ENCODE measurements at regions not wholly inside any gene's neighbourhood (a gene's known extent, or its start where the extent isn't known, plus 50 kb on each side); places are given as distances from the start of the nearest gene placed in this dataset.

DNA sequence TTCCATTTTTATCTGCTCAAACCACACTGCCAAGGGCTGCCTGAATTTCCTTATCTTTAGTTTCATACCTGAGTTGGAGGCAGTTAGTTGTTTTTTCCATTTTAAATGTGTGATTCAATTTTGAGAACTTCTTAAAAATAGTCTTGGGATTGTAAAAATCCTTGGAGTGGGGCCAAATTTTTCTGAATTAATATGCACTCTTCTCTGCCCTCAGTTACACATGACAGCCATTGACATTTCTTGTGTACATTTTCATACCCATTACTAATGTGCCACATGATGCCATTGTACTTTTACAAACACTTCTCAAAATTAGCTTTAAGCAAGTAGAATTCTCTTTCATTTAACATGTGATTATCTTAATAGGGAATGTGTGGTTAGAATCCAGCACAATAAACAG is 141.7 kb downstream of the C3orf38 start:
- POLR2A ChIA-PET = no interaction called here
- Histone ChIP-seq H3K4me1 (no peaks in the 10 kb centered on the region), H3K27ac (no peak overlapping the region), H3K9me3 (no peaks in the 10 kb centered on the region), H3K4me2 (no peak overlapping the region), H3K4me3 (no peak overlapping the region)
- CTCF ChIA-PET = no interaction called here
- TF ChIP-seq MYC (IDR thresholded peaks at IDR 0.05; ENCODE audit: borderline replicate concordance, low read length) (no peak), RNF2 (IDR thresholded peaks at IDR 0.05; ENCODE audit: borderline replicate concordance, low read depth) (no peak), NPAS2 (CRISPR knock-in tag; IDR thresholded peaks at IDR 0.05; ENCODE audit: borderline replicate concordance) (no peak), CHD4 (IDR thresholded peaks at IDR 0.05; ENCODE audit: borderline replicate concordance) (no peak), POLR2A (IDR thresholded peaks at IDR 0.05; ENCODE audit: low read length) (no peak), HEYL (CRISPR knock-in tag; IDR thresholded peaks at IDR 0.05) (no peak), RFX5 (IDR thresholded peaks at IDR 0.05) (no peak), TFCP2L1 (CRISPR knock-in tag; IDR thresholded peaks at IDR 0.05) (no peak), CBX8 (IDR thresholded peaks at IDR 0.05) (no peak), NFE2L2 (conservative IDR thresholded peaks at IDR 0.05; ENCODE audit: low read length) (no peak), PHF8 (IDR thresholded peaks at IDR 0.05; ENCODE audit: borderline replicate concordance, low read depth) (no peak), POLR2AphosphoS2 (conservative IDR thresholded peaks at IDR 0.05; ENCODE audit: low read length) (no peak), FOSB (CRISPR knock-in tag; IDR thresholded peaks at IDR 0.05) (no peak), RCOR1 (IDR thresholded peaks at IDR 0.05; ENCODE audit: low read depth, low read length) (no peak), TP53 (CRISPR knock-in tag; IDR thresholded peaks at IDR 0.05) (no peak), JUN (IDR thresholded peaks at IDR 0.05) (no peak), USF2 (IDR thresholded peaks at IDR 0.05) (no peak), FOSL2 (IDR thresholded peaks at IDR 0.05) (no peak), FOSL2 (CRISPR knock-in tag; IDR thresholded peaks at IDR 0.05) (no peak)
- ATAC-seq (no peak), FAIRE-seq (no peak), DNase-seq (ENCODE audit: low read depth in 1 of 2, low spot score in 1 of 2) (no peak)

DNA sequence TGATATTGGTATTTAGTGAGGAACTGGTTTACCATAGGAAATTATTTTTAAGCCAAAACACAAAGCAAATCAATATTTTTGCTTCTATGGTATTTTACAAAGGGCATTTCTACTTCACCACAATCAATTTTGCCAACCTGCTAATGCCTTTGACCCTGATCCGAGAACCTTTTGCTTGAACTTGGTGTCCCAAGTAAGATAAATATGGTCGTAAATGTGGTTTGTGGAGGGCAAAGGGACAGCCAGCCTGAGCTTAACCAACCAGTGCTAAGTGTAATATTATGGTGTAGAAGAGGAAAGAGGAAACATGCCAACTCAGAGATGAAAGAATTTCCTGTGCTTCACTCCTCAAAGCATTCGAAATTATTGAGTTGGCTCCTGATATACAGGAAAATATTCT is 148.4 kb downstream of the C3orf38 start:
- DNase-seq (ENCODE audit: low read depth in 1 of 2, low spot score in 1 of 2) = no peak
- CTCF ChIA-PET = interaction anchor here (1.9 kb wide), 1 partner anchor 16 kb away, joined by 4 read pairs; no protein-coding TSS in a partner anchor
- WGBS (ENCODE audit: missing lambda C conversion rate) = 13% methylated on average over 3 of the region's 3 CpGs

More for the DNA sequence above, 148.4 kb downstream of the C3orf38 start:
- FAIRE-seq (no peak), ATAC-seq (no peak)
- no peak for TF ChIP-seq KDM1A (IDR thresholded peaks at IDR 0.05; ENCODE audit: low read depth)
- TF ChIP-seq, protein P1, sequence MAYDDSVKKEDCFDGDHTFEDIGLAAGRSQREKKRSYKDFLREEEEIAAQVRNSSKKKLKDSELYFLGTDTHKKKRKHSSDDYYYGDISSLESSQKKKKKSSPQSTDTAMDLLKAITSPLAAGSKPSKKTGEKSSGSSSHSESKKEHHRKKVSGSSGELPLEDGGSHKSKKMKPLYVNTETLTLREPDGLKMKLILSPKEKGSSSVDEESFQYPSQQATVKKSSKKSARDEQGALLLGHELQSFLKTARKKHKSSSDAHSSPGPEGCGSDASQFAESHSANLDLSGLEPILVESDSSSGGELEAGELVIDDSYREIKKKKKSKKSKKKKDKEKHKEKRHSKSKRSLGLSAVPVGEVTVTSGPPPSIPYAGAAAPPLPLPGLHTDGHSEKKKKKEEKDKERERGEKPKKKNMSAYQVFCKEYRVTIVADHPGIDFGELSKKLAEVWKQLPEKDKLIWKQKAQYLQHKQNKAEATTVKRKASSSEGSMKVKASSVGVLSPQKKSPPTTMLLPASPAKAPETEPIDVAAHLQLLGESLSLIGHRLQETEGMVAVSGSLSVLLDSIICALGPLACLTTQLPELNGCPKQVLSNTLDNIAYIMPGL (CRISPR knock-in tag; IDR thresholded peaks at IDR 0.05; ENCODE audit: borderline replicate concordance) = no peak
- no peak for TF ChIP-seq RFX5 (IDR thresholded peaks at IDR 0.05)
- TF ChIP-seq, protein P2, sequence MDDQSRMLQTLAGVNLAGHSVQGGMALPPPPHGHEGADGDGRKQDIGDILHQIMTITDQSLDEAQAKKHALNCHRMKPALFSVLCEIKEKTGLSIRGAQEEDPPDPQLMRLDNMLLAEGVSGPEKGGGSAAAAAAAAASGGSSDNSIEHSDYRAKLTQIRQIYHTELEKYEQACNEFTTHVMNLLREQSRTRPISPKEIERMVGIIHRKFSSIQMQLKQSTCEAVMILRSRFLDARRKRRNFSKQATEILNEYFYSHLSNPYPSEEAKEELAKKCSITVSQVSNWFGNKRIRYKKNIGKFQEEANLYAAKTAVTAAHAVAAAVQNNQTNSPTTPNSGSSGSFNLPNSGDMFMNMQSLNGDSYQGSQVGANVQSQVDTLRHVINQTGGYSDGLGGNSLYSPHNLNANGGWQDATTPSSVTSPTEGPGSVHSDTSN (IDR thresholded peaks at IDR 0.05) = no peak
- TF ChIP-seq POLR2A (IDR thresholded peaks at IDR 0.05; ENCODE audit: low read length) = no peak
- TF ChIP-seq JUN (IDR thresholded peaks at IDR 0.05) = no peak
- no peak for TF ChIP-seq GATA3 (IDR thresholded peaks at IDR 0.05; ENCODE audit: borderline replicate concordance)
- no peak for TF ChIP-seq ZSCAN20 (CRISPR knock-in tag; IDR thresholded peaks at IDR 0.05)
- TF ChIP-seq BCL3 (IDR thresholded peaks at IDR 0.05) = no peak
- no peak for TF ChIP-seq EHF (CRISPR knock-in tag; IDR thresholded peaks at IDR 0.05)
- TF ChIP-seq ESRRA (IDR thresholded peaks at IDR 0.05; ENCODE audit: borderline replicate concordance, low read length) = no peak
- no peak for TF ChIP-seq CTCF (IDR thresholded peaks at IDR 0.05)
- TF ChIP-seq EP300 (IDR thresholded peaks at IDR 0.05) = no peak
- no peak for TF ChIP-seq ZNF302 (CRISPR knock-in tag; IDR thresholded peaks at IDR 0.05)
- no peak for TF ChIP-seq NPAS2 (CRISPR knock-in tag; IDR thresholded peaks at IDR 0.05; ENCODE audit: borderline replicate concordance)
- no peaks in the 10 kb centered on the region for H3K4me1 ChIP-seq
- no peak overlapping the region for H3K4me2 ChIP-seq
- no peaks in the 10 kb centered on the region for H3K9me3 ChIP-seq
- POLR2A ChIA-PET = no interaction called here
- H3K4me3 ChIP-seq = no peak overlapping the region
- no peak overlapping the region for H3K27ac ChIP-seq
